GM19324 (cell line): ENCODE measurements at regions not wholly inside any gene's neighbourhood (a gene's known extent, or its start where the extent isn't known, plus 50 kb on each side); places are given as distances from the start of the nearest gene placed in this dataset.

Experiments used
- ATAC-seq: cut with Tn5 transposase; IDR thresholded peaks from one replicate; pipeline ENCODE4 v1.9.1; 2021; ENCODE audit warnings: mild to moderate bottlenecking, moderate library complexity; ENCODE audit not compliant: unreplicated experiment, low FRiP score

GRCh38 chr3:34218706-34219385 is 420.4 kb downstream of the PDCD6IP start:
- no peak for ATAC-seq

- no peak for ATAC-seq
Measured at GRCh38 chr3:34219556-34219955, 421.1 kb downstream of the PDCD6IP start.

- no peak for ATAC-seq
Measured at GRCh38 chr3:34225821-34226366, 427.5 kb downstream of the PDCD6IP start.

DNA sequence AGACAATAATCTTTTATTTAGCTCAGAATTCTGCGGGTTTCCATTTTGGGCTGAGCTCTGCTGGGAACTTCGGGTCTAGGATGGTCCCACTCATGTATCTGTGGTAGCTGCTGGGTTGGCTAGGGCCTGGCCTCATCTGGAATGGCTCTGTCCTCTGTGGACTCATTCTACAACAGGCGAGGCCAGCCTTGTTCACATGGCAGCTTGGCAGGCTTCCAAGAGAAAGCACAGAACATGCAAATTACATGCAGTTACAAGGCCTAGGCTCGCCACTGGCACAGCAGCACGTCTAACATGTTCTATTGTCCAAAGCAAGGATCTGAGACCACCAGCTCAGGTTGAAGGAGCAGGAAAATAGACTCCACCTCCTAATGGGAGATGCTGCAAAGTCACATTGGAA is 431.4 kb downstream of the PDCD6IP start:
- ATAC-seq: no peak

DNA sequence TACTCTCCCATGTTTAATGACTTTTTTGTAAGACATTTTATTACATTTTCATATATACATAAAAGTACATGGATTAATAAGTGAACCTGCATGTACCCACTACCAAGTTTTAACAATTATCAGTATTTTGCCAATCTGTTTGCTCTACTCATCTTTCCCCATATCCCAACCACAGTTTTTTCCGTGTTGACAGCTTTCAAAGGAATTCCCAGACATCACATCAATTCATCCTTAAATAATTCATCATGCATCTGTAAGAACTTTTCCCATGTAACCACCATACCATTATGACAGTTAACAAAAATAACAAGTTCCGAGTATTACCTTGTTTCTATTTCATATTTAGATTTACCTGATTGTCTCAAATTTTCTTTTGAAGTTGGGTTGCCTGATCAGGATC is 436.7 kb downstream of the PDCD6IP start:
- ATAC-seq: no peak

DNA sequence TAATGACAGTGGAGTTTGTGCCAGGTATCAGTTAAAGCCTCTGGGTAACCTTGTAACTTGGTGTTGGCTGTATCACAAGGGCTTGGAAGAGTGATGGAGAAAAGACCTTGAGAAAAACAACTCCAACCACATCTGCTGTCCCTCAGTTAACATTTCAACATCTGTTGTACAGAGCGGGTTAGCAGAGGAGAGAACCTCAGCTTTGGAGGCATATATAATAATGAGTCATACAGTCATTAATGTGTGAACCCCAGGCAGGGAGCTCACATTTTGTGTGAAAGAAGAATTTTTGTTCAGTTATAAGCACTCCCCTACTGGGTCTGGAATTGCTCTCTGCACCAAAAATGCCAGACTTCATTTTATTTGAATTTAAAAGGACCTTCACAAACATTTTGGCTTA is 439.5 kb downstream of the PDCD6IP start:
- ATAC-seq: no peak

- ATAC-seq: no peak
Measured at GRCh38 chr3:34238407-34238806, 440.0 kb downstream of the PDCD6IP start.

GRCh38 chr3:34239287-34239686 is 440.9 kb downstream of the PDCD6IP start:
- no peak for ATAC-seq

- ATAC-seq: no peak
Measured at GRCh38 chr3:34239875-34240274, 441.4 kb downstream of the PDCD6IP start.

DNA sequence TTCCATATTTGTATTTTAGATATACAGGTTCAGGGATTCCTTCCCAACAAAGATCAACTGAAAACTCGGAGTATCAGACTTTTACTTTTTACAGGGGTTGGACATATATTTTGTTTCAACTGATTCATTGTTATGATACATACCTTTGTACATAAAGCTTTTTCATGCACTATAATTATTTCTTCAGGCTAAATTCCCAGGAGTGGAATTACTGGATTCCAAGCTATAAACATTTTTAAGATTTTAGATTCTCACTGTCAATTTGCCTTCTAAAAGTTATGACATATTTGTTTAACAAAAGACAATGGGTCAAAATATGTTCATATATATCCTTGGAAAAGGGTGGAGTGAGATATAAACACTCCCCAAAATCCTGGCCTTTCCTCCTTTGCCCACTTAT is 449.0 kb downstream of the PDCD6IP start:
- ATAC-seq: no peak

DNA sequence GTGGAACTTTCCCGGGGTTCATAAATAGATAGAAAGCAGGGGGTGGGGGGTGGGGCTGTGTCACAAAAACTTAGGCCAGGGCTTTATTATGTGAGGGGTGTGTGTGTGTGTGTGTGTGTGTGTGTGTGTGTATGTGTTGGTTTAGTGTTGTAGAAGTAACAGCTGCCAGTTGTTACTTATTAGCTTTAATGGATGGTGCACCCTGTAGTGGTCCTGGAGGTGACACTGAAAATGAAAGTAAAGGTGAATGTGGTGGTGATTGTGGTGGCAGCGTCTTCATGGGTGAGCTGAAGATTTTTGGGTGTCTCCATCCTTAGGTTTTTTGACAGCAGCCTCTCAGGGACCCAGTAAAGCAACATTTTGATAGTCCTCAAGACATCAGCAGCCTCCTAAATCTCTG is 449.9 kb downstream of the PDCD6IP start:
- peak; percentile 88 for ATAC-seq

DNA sequence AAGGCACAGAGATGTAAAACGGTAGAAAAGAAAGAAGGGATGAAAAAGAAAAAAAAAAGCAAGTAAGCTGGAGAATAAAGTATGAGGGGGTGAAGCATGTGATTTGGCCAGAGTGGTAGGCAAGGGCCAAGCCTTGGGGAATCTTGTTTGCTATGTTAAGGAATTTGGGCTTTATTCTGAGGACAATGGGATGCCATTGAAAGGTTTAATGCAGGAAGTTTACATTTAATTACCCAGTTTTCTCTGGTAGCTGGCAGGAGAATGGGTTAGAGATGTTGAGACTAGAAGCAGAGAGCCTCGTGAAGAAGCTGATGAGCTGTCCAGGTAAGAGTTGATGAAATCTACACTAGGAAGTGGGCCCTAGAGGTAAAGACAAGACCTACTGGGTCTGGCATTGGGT is 455.9 kb downstream of the PDCD6IP start:
- ATAC-seq: no peak

- no peak for ATAC-seq
Measured at GRCh38 chr3:34256021-34256420, 457.6 kb downstream of the PDCD6IP start.

GRCh38 chr3:34256791-34257190 is 458.4 kb downstream of the PDCD6IP start:
- ATAC-seq: no peak

DNA sequence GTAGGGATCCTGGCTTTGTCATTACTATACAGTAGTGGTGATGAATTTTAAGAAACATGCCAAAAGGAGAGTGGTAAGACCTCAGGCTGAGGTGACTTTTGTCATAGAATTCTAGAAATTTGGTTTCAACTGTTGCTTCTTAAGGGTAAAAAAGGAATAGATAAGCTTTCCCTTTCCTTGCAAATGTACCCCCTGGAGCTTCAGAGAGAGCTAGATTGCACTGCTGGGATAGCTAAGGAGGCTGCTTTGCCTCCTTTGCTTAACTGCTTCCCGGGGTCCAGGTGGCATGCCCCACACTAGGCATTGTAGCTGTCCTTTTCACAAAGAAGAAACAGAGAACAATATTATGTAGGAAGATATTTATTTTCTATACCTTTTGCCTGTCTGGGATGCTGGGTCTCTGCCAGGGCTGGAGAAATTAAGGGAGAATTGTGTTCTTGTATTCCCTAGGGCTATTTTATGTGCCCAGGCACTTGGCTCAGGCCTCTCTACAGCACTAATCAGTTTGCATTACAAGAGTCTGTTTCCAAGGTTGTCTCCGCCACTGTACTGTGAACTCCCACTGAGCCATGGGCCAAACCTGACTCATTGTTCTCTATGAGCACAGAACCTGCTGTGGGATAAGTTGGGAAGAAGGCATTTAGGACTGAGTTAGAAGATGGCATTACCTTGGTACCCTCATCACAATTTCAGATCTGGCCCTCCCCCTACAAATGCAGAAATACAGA is 460.0 kb downstream of the PDCD6IP start:
- ATAC-seq: no peak

DNA sequence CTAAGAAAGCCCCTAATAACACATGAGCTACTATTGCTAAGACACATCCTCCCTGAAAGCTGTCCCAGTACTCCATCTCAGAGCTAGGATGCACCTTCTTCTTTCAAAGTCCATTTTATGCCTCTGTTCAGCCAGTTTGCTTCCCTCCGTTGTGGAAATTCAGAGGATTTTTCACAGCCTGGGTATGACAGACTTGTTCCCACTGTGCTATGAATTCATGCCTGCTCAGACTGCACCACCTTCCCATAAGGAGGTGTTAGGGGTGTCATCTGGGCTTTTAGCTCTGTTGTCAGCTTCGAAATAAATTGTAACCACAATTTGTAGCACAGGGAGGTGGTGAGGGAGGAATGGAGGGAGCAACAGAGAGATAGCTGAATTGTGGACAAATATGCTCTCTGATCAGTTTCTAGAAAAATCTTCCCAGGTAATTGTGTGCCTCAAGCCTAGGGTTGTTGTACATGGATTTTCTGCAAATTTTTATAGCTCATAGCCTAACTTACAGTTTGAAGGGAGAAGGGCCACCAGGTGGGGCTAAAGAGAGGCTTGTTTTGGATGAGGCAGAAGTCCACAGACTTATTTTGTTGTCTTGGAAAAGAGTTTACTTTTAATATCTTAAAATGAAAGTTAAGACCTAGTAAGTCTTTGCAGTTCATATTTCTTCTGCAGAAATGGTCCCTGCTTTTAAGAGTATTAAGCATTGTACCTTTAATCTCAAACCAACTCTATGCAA is 462.0 kb downstream of the PDCD6IP start:
- no peak for ATAC-seq

- no peak for ATAC-seq
Measured at GRCh38 chr3:34261001-34261385, 462.6 kb downstream of the PDCD6IP start.

DNA sequence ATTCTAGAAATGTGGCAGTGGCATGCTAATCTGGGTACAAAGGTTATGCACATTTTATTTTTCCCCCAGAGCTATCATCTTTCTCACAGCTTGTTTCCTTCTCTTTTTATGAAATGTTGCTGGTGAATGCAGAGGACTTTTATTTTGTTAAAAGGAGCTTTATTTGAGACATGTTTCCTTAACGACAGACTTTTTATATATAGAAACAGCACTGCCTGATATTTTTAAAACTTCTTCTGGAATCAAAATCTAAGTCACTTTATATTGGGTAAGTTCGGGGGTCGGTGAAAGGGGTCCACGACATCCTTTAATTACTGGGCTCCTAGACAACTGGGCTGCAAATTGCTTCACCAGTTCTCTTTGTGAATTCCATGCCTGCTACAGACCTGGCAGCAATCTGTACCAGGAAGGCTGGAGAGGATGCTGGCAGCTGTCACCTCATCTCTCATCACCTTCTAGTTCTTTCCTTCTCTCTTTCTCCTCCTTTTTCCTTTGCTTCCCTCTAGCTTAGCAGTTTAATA is 464.7 kb downstream of the PDCD6IP start:
- no peak for ATAC-seq

DNA sequence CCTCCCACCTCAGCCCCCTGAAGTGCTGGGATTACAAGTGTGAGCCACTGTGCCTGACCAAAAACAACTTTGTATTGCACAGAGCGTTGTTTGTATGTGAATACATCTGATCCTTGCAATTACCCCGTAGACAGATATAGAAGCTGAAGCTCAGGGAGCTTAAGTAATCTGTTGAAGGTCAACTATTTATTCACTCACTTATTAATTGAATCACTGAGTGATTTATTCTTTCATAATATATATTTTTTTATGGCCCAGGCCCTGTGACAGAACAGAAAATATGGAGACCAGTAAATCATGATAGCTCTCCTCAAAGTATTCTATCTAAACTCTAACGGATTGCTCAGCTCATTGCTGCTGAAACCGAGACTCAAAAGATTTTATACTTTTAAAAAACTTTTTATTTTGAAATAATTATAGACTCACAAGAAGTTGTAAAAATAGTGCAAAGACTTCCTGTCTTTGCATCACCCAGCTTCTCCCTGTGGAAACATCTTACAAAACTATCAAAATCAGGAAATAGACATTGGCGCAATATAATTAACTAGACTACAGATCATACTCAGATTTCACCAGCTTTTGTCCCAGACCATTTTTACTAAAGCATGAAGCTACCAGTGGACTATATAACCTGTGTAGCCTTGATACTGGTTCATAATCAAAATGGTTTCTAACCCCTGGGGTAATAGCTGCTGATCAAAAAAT is 466.1 kb downstream of the PDCD6IP start:
- ATAC-seq: no peak

DNA sequence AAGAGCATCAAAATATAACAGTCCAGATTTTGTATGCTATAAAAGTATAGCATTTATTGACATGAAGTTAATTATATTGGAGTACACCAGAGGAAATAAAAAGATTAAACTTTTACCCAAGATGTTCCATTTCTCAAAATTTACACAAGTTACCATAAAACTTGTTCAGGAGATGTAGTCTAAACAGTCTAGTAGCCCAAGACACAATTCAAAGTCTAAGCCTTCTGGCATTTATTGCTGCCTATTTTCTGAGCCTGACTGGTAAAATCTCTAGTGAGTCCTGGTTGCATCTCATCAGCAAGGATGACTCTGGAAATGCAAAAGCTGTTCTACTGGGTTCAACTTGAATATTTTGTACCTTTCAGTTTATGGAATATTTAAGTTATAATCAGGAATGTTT is 468.7 kb downstream of the PDCD6IP start:
- ATAC-seq: no peak
